ENCODE measurements at regions not wholly inside any gene's neighbourhood (a gene's known extent, or its start where the extent isn't known, plus 50 kb on each side); places are given as distances from the start of the nearest gene placed in this dataset.
A peak's percentile ranks its signal among the peaks of the same experiment; 100 is the strongest.

GRCh38 chr5:98637557-98637956, 135.9 kb upstream of the RGMB start:
- DNase-seq: no peak
- H3K36me3 Mint-ChIP-seq (ENCODE audit: low read depth): no peaks in the 10 kb centered on the region
- no peak overlapping the region for H3K27ac Mint-ChIP-seq
- no peak overlapping the region for H3K4me3 Mint-ChIP-seq
- no peaks in the 10 kb centered on the region for H3K27me3 Mint-ChIP-seq (ENCODE audit: insufficient read depth)
- no peaks in the 10 kb centered on the region for H3K9me3 Mint-ChIP-seq
- TF ChIP-seq CTCF (IDR thresholded peaks at IDR 0.05): no peak
- peaks cover 62% of the 10 kb centered on the region for H3K4me1 Mint-ChIP-seq (ENCODE audit: low read depth)

GRCh38 chr5:98638111-98638510, 135.4 kb upstream of the RGMB start:
- H3K4me3 Mint-ChIP-seq: peak overlapping the region; percentile 61
- TF ChIP-seq CTCF (IDR thresholded peaks at IDR 0.05): no peak
- no peaks in the 10 kb centered on the region for H3K36me3 Mint-ChIP-seq (ENCODE audit: low read depth)
- H3K4me1 Mint-ChIP-seq (ENCODE audit: low read depth): peaks cover 57% of the 10 kb centered on the region
- H3K27me3 Mint-ChIP-seq (ENCODE audit: insufficient read depth): no peaks in the 10 kb centered on the region
- H3K27ac Mint-ChIP-seq: peak overlapping the region; percentile 50
- no peaks in the 10 kb centered on the region for H3K9me3 Mint-ChIP-seq
- no peak for DNase-seq

- Mint-ChIP-seq H3K4me1 (ENCODE audit: low read depth) (peaks cover 52% of the 10 kb centered on the region), H3K36me3 (ENCODE audit: low read depth) (no peaks in the 10 kb centered on the region), H3K27ac (peak overlapping the region; percentile 50), H3K27me3 (ENCODE audit: insufficient read depth) (no peaks in the 10 kb centered on the region), H3K9me3 (no peaks in the 10 kb centered on the region), H3K4me3 (peak overlapping the region; percentile 61)
- DNase-seq: peak; percentile 81
- no peak for TF ChIP-seq CTCF (IDR thresholded peaks at IDR 0.05)
Measured at GRCh38 chr5:98638701-98639100, 134.8 kb upstream of the RGMB start.

- no peaks in the 10 kb centered on the region for H3K36me3 Mint-ChIP-seq (ENCODE audit: low read depth)
- H3K4me1 Mint-ChIP-seq (ENCODE audit: low read depth): peaks cover 52% of the 10 kb centered on the region
- H3K4me3 Mint-ChIP-seq: no peak overlapping the region
- H3K27me3 Mint-ChIP-seq (ENCODE audit: insufficient read depth): no peaks in the 10 kb centered on the region
- H3K27ac Mint-ChIP-seq: no peak overlapping the region
- H3K9me3 Mint-ChIP-seq: no peaks in the 10 kb centered on the region
- no peak for TF ChIP-seq CTCF (IDR thresholded peaks at IDR 0.05)
- DNase-seq: no peak
Measured at GRCh38 chr5:98639274-98639673, 134.2 kb upstream of the RGMB start.

GRCh38 chr5:98641671-98642070, 131.8 kb upstream of the RGMB start:
- peaks cover 34% of the 10 kb centered on the region for H3K4me1 Mint-ChIP-seq (ENCODE audit: low read depth)
- no peak for TF ChIP-seq CTCF (IDR thresholded peaks at IDR 0.05)
- no peak overlapping the region for H3K27ac Mint-ChIP-seq
- H3K27me3 Mint-ChIP-seq (ENCODE audit: insufficient read depth): no peaks in the 10 kb centered on the region
- H3K36me3 Mint-ChIP-seq (ENCODE audit: low read depth): peaks cover 6% of the 10 kb centered on the region; the same call in 1 of the 2 replicates
- H3K9me3 Mint-ChIP-seq: no peaks in the 10 kb centered on the region
- DNase-seq: no peak
- no peak overlapping the region for H3K4me3 Mint-ChIP-seq

GRCh38 chr5:98643569-98643968, 129.9 kb upstream of the RGMB start:
- TF ChIP-seq CTCF (IDR thresholded peaks at IDR 0.05): no peak
- Mint-ChIP-seq H3K4me1 (ENCODE audit: low read depth) (peaks cover 24% of the 10 kb centered on the region), H3K27ac (no peak overlapping the region), H3K4me3 (no peak overlapping the region), H3K9me3 (no peaks in the 10 kb centered on the region), H3K36me3 (ENCODE audit: low read depth) (peaks cover 6% of the 10 kb centered on the region; the same call in 1 of the 2 replicates), H3K27me3 (ENCODE audit: insufficient read depth) (no peaks in the 10 kb centered on the region)
- no peak for DNase-seq

Data from HFFc6 (cell line).